Body of pancreas (tissue), 4 donors: ENCODE measurements at regions not wholly inside any gene's neighbourhood (a gene's known extent, or its start where the extent isn't known, plus 50 kb on each side); places are given as distances from the start of the nearest gene placed in this dataset.

Experiments
- ATAC-seq: fragments of 150-250 bp; one replicate; pipeline ENCODE4 v1.9.1; 2016
- DNase-seq, 4 donors: peaks; one replicate each; pipeline ENCODE4 v3.0.0-alpha.2; 2019
- H3K27ac ChIP-seq, 4 donors: fragments of 200-600 bp; sonication (generic); 1 replicate in 3 of 4; 2 replicates in 1 of 4; pipeline versions ENCODE4 v1.5.1 to v1.6.1; 2016 to 2019; ENCODE audit warnings: mild to moderate bottlenecking in 1 of 4, mixed read lengths in 1 of 4, moderate library complexity in 1 of 4
- H3K27me3 ChIP-seq, 2 donors: fragments of 200-600 bp; sonication (generic); one replicate each; pipeline ENCODE4 v1.6.0; 2016; ENCODE audit warnings: mild to moderate bottlenecking in 1 of 2
- H3K36me3 ChIP-seq, 2 donors: fragments of 200-600 bp; sonication (generic); replicated peaks in 1 of 2; 2 replicates each; pipeline ENCODE4 v1.5.1; 2016; ENCODE audit warnings: low read depth in 2 of 2; ENCODE audit not compliant: insufficient read depth in 1 of 2
- H3K4me1 ChIP-seq: fragments of 200-600 bp; sonication (generic); one replicate; pipeline ENCODE4 v1.6.0; 2016
- H3K4me3 ChIP-seq, 2 donors: fragments of 200-600 bp; sonication (generic); 1 replicate in 1 of 2; 2 replicates in 1 of 2; pipeline ENCODE4 v1.5.1; 2016 to 2019
- H3K9me3 ChIP-seq, 3 donors: fragments of 200-600 bp; sonication (generic); 1 replicate in 2 of 3; 2 replicates in 1 of 3; pipeline ENCODE4 v1.5.1; 2016
- POLR2A ChIP-seq, 3 donors: fragments of 450-650 bp; IDR thresholded peaks; one replicate each; pipeline ENCODE4 v1.6.1; 2016; ENCODE audit warnings: antibody characterized with exemption in 3 of 3, mild to moderate bottlenecking in 2 of 3
- WGBS, 2 donors: methylation state at CpG; one replicate each; pipeline ENCODE4 v1.1.5; 2017; 5-methylcytosine and 5-hydroxymethylcytosine counted together
- intact Hi-C: fragments of 100-400 bp; cut with DNase I; formaldehyde crosslinking; loops from one replicate; pipeline ENCODE4 v1.15.1; 2023
- TF ChIP-seq, protein P1 (sequence below), 7 experiments: fragments of 450-650 bp in 4 of 7; fragments of 200-600 bp in 3 of 7; sonication (generic) in 3 of 7; IDR thresholded peaks; one replicate each; pipeline ENCODE4 v1.5.1; 2016 to 2019; ENCODE audit warnings: antibody characterized with exemption in 7 of 7

DNA sequence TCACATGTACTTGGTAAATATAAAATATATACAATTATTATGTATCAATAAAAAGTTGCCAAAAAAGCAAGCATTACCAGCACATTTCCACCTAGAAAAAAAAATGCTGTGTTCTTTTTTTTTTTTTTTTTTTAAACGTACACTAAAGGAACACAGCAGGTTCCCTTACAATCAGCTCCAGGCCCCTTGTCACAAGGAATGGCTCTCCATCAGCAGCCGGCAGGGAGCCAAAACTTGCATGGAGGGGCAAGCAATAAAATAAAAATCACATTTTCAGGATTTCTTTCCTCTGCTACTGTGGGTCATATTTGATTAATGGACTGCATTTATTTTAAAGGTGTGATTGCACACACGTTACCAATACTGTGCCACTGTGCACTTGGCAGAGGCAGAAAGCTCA lies 460.3 kb downstream of the GPAT3 start:
- Histone ChIP-seq H3K36me3 (no peaks in the 10 kb centered on the region), H3K27ac (no peak overlapping the region), H3K4me3 (no peak overlapping the region), H3K9me3 (no peaks in the 10 kb centered on the region), H3K27me3 (no peaks in the 10 kb centered on the region), H3K4me1 (no peaks in the 10 kb centered on the region)
- DNase-seq (no peak), ATAC-seq (no peak)
- intact Hi-C loops = no loop called here
- 16 to 19% methylated on average over 3 of the region's 3 CpGs for whole genome bisulfite sequencing, 2 donors
- TF ChIP-seq, protein P1, sequence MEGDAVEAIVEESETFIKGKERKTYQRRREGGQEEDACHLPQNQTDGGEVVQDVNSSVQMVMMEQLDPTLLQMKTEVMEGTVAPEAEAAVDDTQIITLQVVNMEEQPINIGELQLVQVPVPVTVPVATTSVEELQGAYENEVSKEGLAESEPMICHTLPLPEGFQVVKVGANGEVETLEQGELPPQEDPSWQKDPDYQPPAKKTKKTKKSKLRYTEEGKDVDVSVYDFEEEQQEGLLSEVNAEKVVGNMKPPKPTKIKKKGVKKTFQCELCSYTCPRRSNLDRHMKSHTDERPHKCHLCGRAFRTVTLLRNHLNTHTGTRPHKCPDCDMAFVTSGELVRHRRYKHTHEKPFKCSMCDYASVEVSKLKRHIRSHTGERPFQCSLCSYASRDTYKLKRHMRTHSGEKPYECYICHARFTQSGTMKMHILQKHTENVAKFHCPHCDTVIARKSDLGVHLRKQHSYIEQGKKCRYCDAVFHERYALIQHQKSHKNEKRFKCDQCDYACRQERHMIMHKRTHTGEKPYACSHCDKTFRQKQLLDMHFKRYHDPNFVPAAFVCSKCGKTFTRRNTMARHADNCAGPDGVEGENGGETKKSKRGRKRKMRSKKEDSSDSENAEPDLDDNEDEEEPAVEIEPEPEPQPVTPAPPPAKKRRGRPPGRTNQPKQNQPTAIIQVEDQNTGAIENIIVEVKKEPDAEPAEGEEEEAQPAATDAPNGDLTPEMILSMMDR (IDR thresholded peaks at IDR 0.05) = no peak
- no peak for TF ChIP-seq POLR2A (IDR thresholded peaks at IDR 0.05)

DNA sequence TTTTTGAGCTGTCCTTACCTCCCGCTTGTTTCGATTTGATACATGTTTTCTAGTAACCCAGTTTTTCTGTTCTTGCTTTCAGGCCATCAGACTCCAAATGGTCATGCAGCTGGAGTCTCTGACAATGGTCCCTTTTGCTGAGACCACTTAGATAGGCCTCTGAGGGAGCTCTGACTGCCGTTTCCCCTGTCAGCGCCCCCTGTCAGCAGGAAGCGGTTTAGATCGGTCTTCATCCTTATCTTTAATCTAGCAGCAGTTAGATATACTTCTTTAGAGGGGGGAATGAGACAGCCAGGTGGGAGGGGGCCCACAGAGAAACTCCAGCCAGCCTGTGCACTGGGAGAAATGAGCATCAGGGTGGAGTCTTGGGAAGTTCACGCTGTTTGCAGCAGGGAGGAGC lies 457.9 kb downstream of the GPAT3 start:
- TF ChIP-seq POLR2A (IDR thresholded peaks at IDR 0.05) = no peak
- TF ChIP-seq, protein P1 (IDR thresholded peaks at IDR 0.05) = no peak
- Histone ChIP-seq H3K27ac (no peak overlapping the region), H3K4me3 (no peak overlapping the region), H3K4me1 (no peaks in the 10 kb centered on the region), H3K36me3 (no peaks in the 10 kb centered on the region), H3K9me3 (peaks cover 0 to 8% (median 0%) of the 10 kb centered on the region in 3 donors), H3K27me3 (no peaks in the 10 kb centered on the region)
- intact Hi-C loops = no loop called here
- ATAC-seq (no peak), DNase-seq (no peak)
- WGBS, 2 donors = 64 to 67% methylated on average over 7 of the region's 7 CpGs

DNA sequence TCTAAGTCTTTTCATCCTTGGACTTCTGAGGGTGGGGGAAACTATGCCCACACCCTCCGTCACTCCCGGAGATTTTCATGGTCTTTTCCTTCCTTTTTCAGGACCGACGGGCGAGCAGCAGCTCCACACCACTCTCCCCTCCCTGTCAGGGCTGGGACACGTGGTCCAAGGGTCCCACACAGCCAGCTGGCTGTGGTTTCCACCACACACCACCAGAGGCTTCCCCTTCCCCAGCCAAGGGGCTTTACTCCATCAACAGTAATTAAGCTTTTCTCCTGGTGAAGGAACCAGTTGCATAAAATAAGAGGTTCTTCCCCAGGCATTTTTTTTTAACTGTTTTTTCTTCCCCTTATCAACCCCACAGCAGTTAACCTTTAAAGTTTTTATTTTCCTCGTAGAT lies 453.9 kb downstream of the GPAT3 start:
- ATAC-seq = no peak
- 54% methylated on average over 7 of the region's 7 CpGs for WGBS, 2 donors
- DNase-seq = no peak

DNA sequence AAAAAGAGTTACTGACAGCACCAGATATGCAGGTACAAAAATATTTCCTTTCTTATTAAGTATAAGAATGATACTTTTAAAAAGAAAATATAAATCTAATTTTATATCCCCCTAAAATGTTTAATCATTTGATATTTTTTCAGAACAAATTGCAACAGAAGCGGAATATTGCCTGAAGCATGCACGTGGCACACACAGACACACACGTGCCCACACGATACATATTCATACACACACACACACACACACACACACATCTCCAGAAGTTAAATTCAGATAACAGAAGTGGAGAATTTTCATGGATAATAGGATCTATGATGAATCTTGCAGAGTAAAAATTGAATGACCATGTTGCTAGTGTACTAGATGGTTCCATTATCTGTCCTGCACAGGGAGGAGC lies 445.2 kb downstream of the GPAT3 start:
- 81 to 85% methylated on average over 4 of the region's 4 CpGs for WGBS, 2 donors
- Histone ChIP-seq H3K4me1 (no peaks in the 10 kb centered on the region), H3K9me3 (no peaks in the 10 kb centered on the region), H3K27ac (no peak overlapping the region), H3K27me3 (no peaks in the 10 kb centered on the region), H3K4me3 (no peak overlapping the region), H3K36me3 (no peaks in the 10 kb centered on the region)
- DNase-seq (no peak), ATAC-seq (no peak)
- TF ChIP-seq POLR2A (IDR thresholded peaks at IDR 0.05) = no peak
- TF ChIP-seq, protein P1 (IDR thresholded peaks at IDR 0.05) = no peak
- intact Hi-C loops = no loop called here

More for the DNA sequence above, 453.9 kb downstream of the GPAT3 start:
- Histone ChIP-seq H3K36me3 (no peaks in the 10 kb centered on the region), H3K4me1 (no peaks in the 10 kb centered on the region), H3K27ac (no peak overlapping the region), H3K27me3 (no peaks in the 10 kb centered on the region), H3K9me3 (peaks cover 0 to 8% (median 0%) of the 10 kb centered on the region in 3 donors), H3K4me3 (no peak overlapping the region)
- intact Hi-C loops = no loop called here
- TF ChIP-seq, protein P1 (IDR thresholded peaks at IDR 0.05) = no peak
- TF ChIP-seq POLR2A (IDR thresholded peaks at IDR 0.05) = no peak

DNA sequence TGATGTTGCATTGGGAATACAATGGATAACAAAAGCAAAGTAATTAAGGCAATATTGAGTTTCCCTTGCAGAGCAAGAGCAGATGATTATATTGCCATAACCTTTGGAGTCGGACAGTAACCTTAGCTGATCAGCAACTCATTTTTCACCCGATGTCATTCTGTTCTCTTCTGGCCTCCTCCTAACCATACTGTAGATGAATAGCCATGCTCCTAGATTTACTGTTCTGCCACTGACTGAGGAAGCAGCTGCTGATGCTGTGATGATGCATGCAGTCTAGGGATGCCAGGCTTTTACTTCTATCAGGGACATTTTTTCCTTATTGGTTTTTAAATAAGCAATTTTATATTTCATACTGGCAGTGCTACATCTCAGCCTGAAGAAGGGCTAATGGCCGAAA lies 443.9 kb downstream of the GPAT3 start:
- no peaks in the 10 kb centered on the region for H3K36me3 ChIP-seq
- DNase-seq (no peak), ATAC-seq (no peak)
- intact Hi-C loops = no loop called here
- no peak overlapping the region for H3K27ac ChIP-seq
- no peak overlapping the region for H3K4me3 ChIP-seq
- H3K9me3 ChIP-seq = no peaks in the 10 kb centered on the region
- H3K27me3 ChIP-seq = no peaks in the 10 kb centered on the region
- H3K4me1 ChIP-seq = no peaks in the 10 kb centered on the region
- 70 to 73% methylated on average over 3 of the region's 3 CpGs for WGBS, 2 donors
- no peak for TF ChIP-seq POLR2A (IDR thresholded peaks at IDR 0.05)
- TF ChIP-seq, protein P1 (IDR thresholded peaks at IDR 0.05) = no peak
